ENCODE measurements at regions not wholly inside any gene's neighbourhood (a gene's known extent, or its start where the extent isn't known, plus 50 kb on each side); places are given as distances from the start of the nearest gene placed in this dataset.

DNA sequence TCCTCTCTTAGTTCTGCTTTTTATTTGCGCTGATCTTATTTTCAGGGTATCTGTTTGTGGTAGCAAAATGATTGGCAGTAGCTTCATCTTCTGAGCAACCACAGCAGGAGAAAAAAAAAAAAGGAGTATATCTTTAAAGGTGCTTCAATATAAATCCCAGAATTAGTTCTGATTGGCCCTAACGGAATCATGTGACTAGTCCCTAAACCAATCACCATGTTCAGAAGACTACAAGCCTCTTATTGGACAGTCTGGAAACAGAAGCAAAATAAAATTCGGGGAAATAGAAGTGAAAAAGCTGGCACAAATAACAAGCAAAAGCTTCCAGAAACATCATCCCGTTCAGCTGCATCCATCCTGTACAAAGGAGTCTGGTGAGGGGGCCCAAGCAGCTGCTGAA is 49.9 kb upstream of the PTPRO start:
- Histone ChIP-seq H3K9ac (ENCODE audit: insufficient read depth in 1 of 2, low read depth in 2 of 2, low read length in 2 of 2) (no peak overlapping the region), H3K79me2 (ENCODE audit: control insufficient read depth, insufficient read depth, low read length) (no peaks in the 10 kb centered on the region), H4K20me1 (replicated peaks; ENCODE audit: control insufficient read depth, insufficient read depth, low read length) (no peaks in the 10 kb centered on the region), H3K4me3 (no peak overlapping the region), H3K9me1 (ENCODE audit: control insufficient read depth, insufficient read depth, low read length) (no peaks in the 10 kb centered on the region), H3K4me1 (replicated peaks in 1 of 2; ENCODE audit: control insufficient read depth in 2 of 2, insufficient read depth in 2 of 2, low read length in 2 of 2) (no peaks in the 10 kb centered on the region), H3K36me3 (ENCODE audit: control insufficient read depth, insufficient read depth, low read length) (no peaks in the 10 kb centered on the region), H3K9me3 (replicated peaks; ENCODE audit: control insufficient read depth, insufficient read depth, low read depth, low read length) (no peaks in the 10 kb centered on the region), H2AFZ (ENCODE audit: low read depth, low read length) (no peak overlapping the region), H3K27ac (ENCODE audit: extremely low read depth, low read depth, low read length) (no peak overlapping the region), H3K27me3 (ENCODE audit: control insufficient read depth in 2 of 2, insufficient read depth in 2 of 2, low read length in 2 of 2) (no peaks in the 10 kb centered on the region), H3K4me2 (ENCODE audit: insufficient read depth, low read length) (no peak overlapping the region)
- no TSS peak for BruUV-seq (replicated peaks)
- 4% methylated on average over 4 of the region's 4 CpGs for WGBS (ENCODE audit: insufficient coverage, low coverage, missing lambda C conversion rate)
- in situ Hi-C loops (cut with MboI) (loop anchor here (10.0 kb wide), 1 partner anchor 582 kb away; no protein-coding TSS in a partner anchor), intact Hi-C loops (cut with micrococcal nuclease) (loop anchor here (10.0 kb wide), 1 partner anchor 548 kb away; no protein-coding TSS in a partner anchor)
- no peak for ATAC-seq
- CTCF ChIA-PET (ENCODE audit: low intra/inter-chr PET ratio), result no interaction called here
- TF ChIP-seq NFYB (IDR thresholded peaks at IDR 0.05; ENCODE audit: extremely low read depth, insufficient read length) (peak; percentile 19), HSF4 (CRISPR knock-in tag; IDR thresholded peaks at IDR 0.05; ENCODE audit: borderline replicate concordance) (no peak)
- peak in 2 of 4 experiments; percentile 4 to 6 for DNase-seq (ENCODE audit: extremely low read depth in 1 of 4, low spot score in 3 of 4)
- POLR2A ChIA-PET, result no interaction called here
- FAIRE-seq, result no peak
